HG02678 (cell line): ENCODE measurements at regions not wholly inside any gene's neighbourhood (a gene's known extent, or its start where the extent isn't known, plus 50 kb on each side); places are given as distances from the start of the nearest gene placed in this dataset.
A peak's percentile ranks its signal among the peaks of the same experiment; 100 is the strongest.

ENCODE experiments used
- ATAC-seq: cut with Tn5 transposase; IDR thresholded peaks from one replicate; pipeline ENCODE4 v1.9.1; 2021; ENCODE audit warnings: mild to moderate bottlenecking, moderate library complexity; ENCODE audit not compliant: unreplicated experiment

GRCh38 chrX:16222151-16222550 lies 54.9 kb downstream of the MAGEB17 start:
- ATAC-seq, result no peak

DNA sequence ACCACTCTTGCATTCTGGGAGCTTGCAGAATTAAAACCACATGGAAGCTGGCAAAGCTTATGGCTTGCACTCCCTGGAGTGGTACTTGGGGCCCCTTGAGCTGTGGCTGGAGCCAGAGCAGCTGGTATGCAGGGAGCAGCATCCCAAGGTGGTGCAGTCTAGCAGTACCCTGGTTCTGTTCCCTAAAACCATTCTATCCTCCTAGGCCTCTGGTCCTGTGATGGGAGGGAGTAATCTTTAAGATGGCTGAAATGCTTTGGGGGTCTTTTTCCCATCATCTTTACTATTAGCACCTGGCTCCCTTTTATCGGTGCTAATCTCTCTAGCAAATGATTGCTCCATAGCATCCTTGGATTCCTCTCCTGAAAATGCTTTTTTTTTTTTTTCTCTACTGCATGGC lies 56.1 kb downstream of the MAGEB17 start:
- no peak for ATAC-seq

- ATAC-seq, result peak; percentile 61
Observed at GRCh38 chrX:16239211-16239610, 71.9 kb downstream of the MAGEB17 start.

DNA sequence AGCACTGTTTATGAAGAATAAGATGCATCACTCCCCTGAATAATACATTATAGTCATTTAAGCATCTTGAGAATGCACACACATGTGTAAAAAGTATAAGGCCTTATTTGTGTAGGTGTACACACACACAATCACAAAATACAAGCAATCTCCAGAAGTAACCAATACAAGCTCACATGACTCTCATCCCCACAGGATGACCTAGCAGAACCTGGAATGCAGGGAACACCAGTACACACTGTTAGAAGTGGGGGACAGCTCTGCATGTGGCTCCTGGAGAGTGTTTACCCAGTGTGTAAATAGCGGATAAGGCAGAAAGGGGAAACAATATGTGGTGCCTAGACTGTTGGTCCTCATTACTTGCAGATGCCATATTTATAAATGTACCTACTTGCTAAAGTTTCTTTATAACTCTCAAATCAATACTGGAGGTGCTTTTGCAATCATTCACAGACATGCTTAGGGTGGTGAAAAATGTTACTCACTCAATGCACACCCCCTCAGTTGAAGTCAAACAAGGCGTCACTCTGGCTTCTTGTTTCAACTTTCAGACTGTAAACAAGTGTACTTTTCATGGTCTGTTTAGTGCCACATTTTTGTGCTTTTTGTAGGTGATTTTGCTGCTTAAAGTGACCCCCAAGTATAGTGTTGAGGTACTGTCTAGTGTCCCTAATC lies 73.1 kb downstream of the MAGEB17 start:
- no peak for ATAC-seq

DNA sequence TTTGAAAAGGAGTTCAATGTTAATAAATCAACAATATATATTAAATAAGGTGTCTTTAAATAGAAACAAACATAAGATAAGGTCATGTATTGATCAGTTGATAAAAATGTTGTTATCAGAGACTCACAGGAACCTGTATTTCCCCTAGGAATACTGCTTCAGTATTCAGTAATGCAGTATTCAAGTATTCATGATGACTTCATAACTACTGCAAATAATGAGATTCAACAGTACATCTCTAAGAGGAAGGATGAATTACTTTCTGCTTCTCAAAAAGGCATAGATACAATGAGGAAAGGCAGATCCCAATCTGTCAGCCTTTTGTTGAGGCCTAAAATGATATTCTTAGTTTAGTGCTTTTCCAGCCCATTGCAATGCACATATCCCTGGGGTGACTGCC lies 73.7 kb downstream of the MAGEB17 start:
- ATAC-seq, result no peak

GRCh38 chrX:16250296-16250695 lies 83.0 kb downstream of the MAGEB17 start:
- ATAC-seq, result no peak

GRCh38 chrX:16251782-16252181 lies 84.5 kb downstream of the MAGEB17 start:
- no peak for ATAC-seq

GRCh38 chrX:16258882-16259281 lies 91.6 kb downstream of the MAGEB17 start:
- ATAC-seq, result no peak

- ATAC-seq, result no peak
Observed at GRCh38 chrX:16267431-16267830, 100.2 kb downstream of the MAGEB17 start.

DNA sequence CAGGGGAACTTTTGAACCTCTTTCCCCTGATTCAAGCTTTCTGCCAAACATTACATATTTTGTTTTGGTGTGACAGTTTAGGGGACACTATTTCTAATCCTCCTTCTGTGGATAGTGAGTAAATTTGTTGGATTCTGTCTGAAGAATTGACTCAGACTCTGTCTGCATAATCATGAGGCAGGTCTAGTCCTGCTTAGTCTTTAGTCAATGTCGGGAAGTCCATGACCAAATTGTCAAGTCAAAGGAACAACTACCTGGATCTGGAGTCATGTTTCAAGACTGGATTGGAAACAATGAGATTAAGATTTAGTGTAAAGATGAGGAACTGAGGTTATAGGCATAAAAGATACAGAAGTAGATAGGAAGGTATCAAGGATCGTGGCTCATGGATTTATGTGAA lies 100.9 kb downstream of the MAGEB17 start:
- no peak for ATAC-seq

DNA sequence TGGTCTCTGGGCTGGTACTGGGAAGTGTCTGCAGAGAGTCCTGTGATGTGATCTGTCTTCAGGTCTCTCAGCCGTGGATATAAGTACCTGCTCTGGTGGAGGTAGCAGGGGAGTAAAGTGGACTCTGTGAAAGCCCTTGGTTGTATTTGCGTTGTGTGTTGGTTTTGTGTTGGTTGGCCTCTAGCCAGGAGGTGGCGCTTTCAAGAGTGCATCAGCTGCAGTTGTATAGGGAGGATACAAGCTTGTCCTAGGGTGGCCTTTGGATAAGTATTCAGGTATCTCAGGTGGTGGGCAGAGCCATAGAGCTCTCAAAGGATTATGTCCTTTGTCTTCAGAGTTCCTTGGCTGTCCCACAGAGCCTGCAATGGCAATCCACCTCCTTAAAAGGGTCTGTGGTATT lies 111.6 kb downstream of the MAGEB17 start:
- ATAC-seq, result no peak

- no peak for ATAC-seq
Observed at GRCh38 chrX:16282209-16282608, 114.9 kb downstream of the MAGEB17 start.

GRCh38 chrX:16284842-16285241 lies 117.6 kb downstream of the MAGEB17 start:
- no peak for ATAC-seq

- no peak for ATAC-seq
Observed at GRCh38 chrX:16290997-16291396, 123.7 kb downstream of the MAGEB17 start.

DNA sequence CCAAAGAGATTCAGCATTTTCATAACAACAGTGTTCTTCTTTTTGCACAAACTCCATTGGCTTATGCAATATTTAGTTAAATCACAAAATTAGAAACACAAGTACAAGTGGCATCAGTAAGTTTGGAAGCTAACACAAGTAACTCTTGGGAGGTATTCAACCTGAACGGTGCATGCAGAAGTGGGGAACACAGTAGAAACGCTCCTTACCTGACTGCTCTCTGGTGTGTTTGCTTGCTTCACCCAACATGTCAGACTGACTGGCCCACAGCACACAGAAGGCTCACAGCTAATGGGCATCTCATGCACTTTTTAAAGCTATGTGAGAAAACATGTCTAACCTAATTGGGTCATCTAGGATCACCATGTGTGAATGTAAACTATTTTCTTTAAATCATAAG lies 133.6 kb downstream of the MAGEB17 start:
- no peak for ATAC-seq

DNA sequence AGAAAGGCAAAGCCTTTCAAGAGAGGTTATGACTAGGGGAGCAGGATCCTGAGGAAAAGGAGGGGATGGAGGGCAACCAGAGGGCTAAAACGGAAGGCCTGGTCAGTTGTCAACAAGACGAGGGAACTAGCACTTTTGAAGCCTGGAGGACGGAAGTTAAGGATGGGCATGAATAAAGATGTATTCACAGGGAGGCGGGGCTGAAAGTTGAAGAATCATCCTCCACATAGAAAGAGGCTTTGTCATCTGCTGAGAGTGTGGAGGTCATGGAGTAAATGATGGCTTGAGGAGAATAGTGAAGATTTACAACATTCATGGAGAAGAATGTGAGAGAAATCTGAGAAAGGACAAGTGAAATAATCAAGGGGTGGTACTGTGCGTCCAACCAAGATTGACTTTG lies 137.5 kb downstream of the MAGEB17 start:
- no peak for ATAC-seq

- ATAC-seq, result no peak
Observed at GRCh38 chrX:16305187-16305586, 137.9 kb downstream of the MAGEB17 start.

DNA sequence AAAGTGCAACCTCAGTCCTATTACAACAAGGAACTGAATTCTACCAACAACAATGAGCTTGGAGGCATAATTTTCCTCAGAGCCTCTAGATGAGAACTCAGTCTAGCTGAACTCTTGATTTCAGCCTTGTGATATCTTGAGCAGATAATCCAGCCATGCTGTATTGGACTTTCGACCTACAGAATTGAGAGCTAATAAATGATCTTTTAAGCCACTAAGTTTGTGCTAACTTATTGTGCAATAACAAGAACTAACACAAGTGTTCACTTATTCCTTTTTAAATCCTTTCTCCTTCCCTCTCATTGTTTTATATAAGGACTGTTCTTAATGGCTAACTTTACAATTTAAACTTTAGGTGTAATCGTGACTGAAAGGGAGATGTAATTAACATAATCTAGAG lies 140.7 kb downstream of the MAGEB17 start:
- ATAC-seq, result no peak

- ATAC-seq, result no peak
Observed at GRCh38 chrX:16308773-16309172, 141.5 kb downstream of the MAGEB17 start.

- ATAC-seq, result no peak
Observed at GRCh38 chrX:16310326-16310725, 143.0 kb downstream of the MAGEB17 start.

DNA sequence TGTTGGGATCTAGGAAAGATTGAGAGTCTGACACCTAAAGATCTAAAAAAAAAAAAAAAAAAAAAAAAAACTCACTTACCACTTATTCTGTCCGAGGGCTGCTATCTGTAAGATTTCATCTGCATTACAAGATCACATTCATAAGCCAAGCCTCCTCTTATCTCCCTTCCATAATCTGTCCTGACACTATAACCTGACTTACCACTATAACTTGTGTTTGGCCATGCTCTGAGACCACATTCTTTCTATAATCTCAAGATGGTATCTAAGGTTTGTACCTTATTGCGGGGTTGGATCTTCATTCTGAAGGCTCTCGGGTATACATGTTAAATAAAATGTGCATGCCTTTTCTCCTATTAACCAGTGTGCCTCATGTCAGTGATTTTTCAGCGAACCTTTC lies 144.4 kb downstream of the MAGEB17 start:
- no peak for ATAC-seq

- ATAC-seq, result no peak
Observed at GRCh38 chrX:16312761-16313623, 145.7 kb downstream of the MAGEB17 start.
